Panc1 (cell line): ENCODE measurements at regions not wholly inside any gene's neighbourhood (a gene's known extent, or its start where the extent isn't known, plus 50 kb on each side); places are given as distances from the start of the nearest gene placed in this dataset.

Source experiments
- ATAC-seq: fragments of 200-7000 bp; cut with Tn5 transposase; 2 replicates; pipeline ENCODE4 v1.9.1; 2020; ENCODE audit warnings: mild to moderate bottlenecking, moderate library complexity
- BruUV-seq: library from RNA; stranded (reverse); fragments of 400-500 nt; replicated peaks from 2 replicates; lab custom pipeline; 2021; lab: Mats Ljungman, UMichigan
- CTCF ChIA-PET: fragments of 300-600 bp; sonication (Branson Sonifier 250); formaldehyde crosslinking; loops from one replicate; lab custom pipeline; 2022; ENCODE audit warnings: antibody characterized with exemption; lab: Charles Lee
- POLR2A ChIA-PET: fragments of 300-600 bp; sonication (Branson Sonifier 250); formaldehyde crosslinking; loops from one replicate; lab custom pipeline; 2022; ENCODE audit warnings: antibody characterized with exemption; lab: Charles Lee
- DNase-seq: peaks from one replicate; pipeline ENCODE4 v3.0.0-alpha.2; 2010; ENCODE audit warnings: low read depth, low spot score
- H3K27ac ChIP-seq: 2 replicates; pipeline ENCODE4 v1.5.1; 2011; ENCODE audit warnings: mild to moderate bottlenecking, low read length, inconsistent platforms
- H3K27me3 ChIP-seq: fragments of 200-500 bp; sonication (Bioruptor generic); 2 replicates; pipeline ENCODE4 v1.6.0; 2014; ENCODE audit warnings: low read length, inconsistent platforms; ENCODE audit not compliant: control insufficient read depth, insufficient read depth
- H3K36me3 ChIP-seq: fragments of 200-500 bp; sonication (Bioruptor generic); 2 replicates; pipeline ENCODE4 v1.5.1; 2014; ENCODE audit warnings: inconsistent platforms, mild to moderate bottlenecking, low read length, moderate library complexity; ENCODE audit not compliant: control insufficient read depth, insufficient read depth
- H3K4me1 ChIP-seq: 2 replicates; pipeline ENCODE4 v1.5.1; 2011; ENCODE audit warnings: inconsistent platforms, mild to moderate bottlenecking, low read length, moderate library complexity; ENCODE audit not compliant: control insufficient read depth, insufficient read depth
- H3K4me3 ChIP-seq, 2 experiments: 2 replicates each; pipeline ENCODE4 v1.5.1; 2011 to 2012; ENCODE audit warnings: low read depth in 2 of 2, low read length in 2 of 2, mild to moderate bottlenecking in 2 of 2, inconsistent platforms in 1 of 2, moderate library complexity in 1 of 2
- H3K9me3 ChIP-seq: fragments of 200-500 bp; sonication (Bioruptor generic); 2 replicates; pipeline ENCODE4 v1.5.1; 2014; ENCODE audit warnings: low read depth, mild to moderate bottlenecking, inconsistent platforms, low read length, moderate library complexity; ENCODE audit not compliant: control insufficient read depth, insufficient read depth
- CTCF ChIP-seq: fragments of 450-650 bp; IDR thresholded peaks from 2 replicates; pipeline ENCODE4 v1.5.1; 2017; ENCODE audit warnings: mild to moderate bottlenecking
- POLR2AphosphoS5 ChIP-seq: IDR thresholded peaks from 2 replicates; pipeline ENCODE4 v1.6.1; 2012; ENCODE audit warnings: mild to moderate bottlenecking, low read depth, low read length, moderate library complexity
- REST ChIP-seq, 2 experiments: IDR thresholded peaks; 2 replicates each; pipeline ENCODE4 v1.6.1; 2011 to 2012; ENCODE audit warnings: low read depth in 2 of 2, control low read depth in 1 of 2, low read length in 1 of 2, mild to moderate bottlenecking in 1 of 2, moderate library complexity in 1 of 2; ENCODE audit not compliant: insufficient read depth in 1 of 2
- SIN3A ChIP-seq: IDR thresholded peaks from 2 replicates; pipeline ENCODE4 v1.6.1; 2012; ENCODE audit warnings: low read depth, mild to moderate bottlenecking, low read length, moderate library complexity, borderline replicate concordance; ENCODE audit not compliant: insufficient read depth
- TCF7L2 ChIP-seq: IDR thresholded peaks from 2 replicates; pipeline ENCODE4 v1.6.1; 2011; ENCODE audit warnings: mild to moderate bottlenecking, low read depth, low read length, inconsistent platforms
- in situ Hi-C: cut with HindIII; loops from 2 replicates; pipeline ENCODE4 v1.10.0; 2016; ENCODE audit warnings: low sequenced_read_pairs, low pct_unique_long_range_greater_than_20kb
- intact Hi-C: fragments of 100-400 bp; cut with micrococcal nuclease; formaldehyde crosslinking; loops from one replicate; pipeline ENCODE4 v1.10.0; 2022; ENCODE audit not compliant: unreplicated experiment

GRCh38 chr14:30153717-30154116 lies 226.1 kb upstream of the PRKD1 start:
- H3K4me1 ChIP-seq, result no peaks in the 10 kb centered on the region
- no peaks in the 10 kb centered on the region for H3K9me3 ChIP-seq
- TF ChIP-seq TCF7L2 (no peak), REST (IDR thresholded peaks at IDR 0.05; ENCODE audit: insufficient read depth in 1 of 2, low read depth in 2 of 2, low read length in 1 of 2) (no peak), CTCF (no peak), POLR2AphosphoS5 (no peak), SIN3A (no peak)
- in situ Hi-C loops, result no loop called here
- no peaks in the 10 kb centered on the region for H3K27me3 ChIP-seq
- no peaks in the 10 kb centered on the region for H3K36me3 ChIP-seq
- DNase-seq, result no peak
- ChIA-PET POLR2A (no interaction called here), CTCF (no interaction called here)
- intact Hi-C loops, result no loop called here
- no peak overlapping the region for H3K27ac ChIP-seq
- ATAC-seq, result no peak
- no peak overlapping the region for H3K4me3 ChIP-seq
- no TSS peak for BruUV-seq

GRCh38 chr14:30156571-30156970 lies 228.9 kb upstream of the PRKD1 start:
- ChIA-PET POLR2A (no interaction called here), CTCF (no interaction called here)
- no peak for TF ChIP-seq CTCF
- no peak for TF ChIP-seq REST (IDR thresholded peaks at IDR 0.05; ENCODE audit: insufficient read depth in 1 of 2, low read depth in 2 of 2, low read length in 1 of 2)
- no peak for TF ChIP-seq POLR2AphosphoS5
- TF ChIP-seq TCF7L2, result no peak
- no peak for TF ChIP-seq SIN3A
- Histone ChIP-seq H3K4me3 (no peak overlapping the region), H3K27me3 (no peaks in the 10 kb centered on the region), H3K4me1 (no peaks in the 10 kb centered on the region), H3K27ac (no peak overlapping the region), H3K9me3 (no peaks in the 10 kb centered on the region), H3K36me3 (no peaks in the 10 kb centered on the region)
- no peak for DNase-seq
- in situ Hi-C loops (no loop called here), intact Hi-C loops (no loop called here)
- no peak for ATAC-seq
- no TSS peak for BruUV-seq
